C4-2B (cell line): ENCODE measurements at regions not wholly inside any gene's neighbourhood (a gene's known extent, or its start where the extent isn't known, plus 50 kb on each side); places are given as distances from the start of the nearest gene placed in this dataset.

ENCODE experiments used
- CTCF ChIP-seq: fragments of 450-650 bp; conservative IDR thresholded peaks from 2 replicates; pipeline ENCODE4 v1.5.1; 2017; ENCODE audit warnings: mild to moderate bottlenecking
- ZFX ChIP-seq: fragments of 450-650 bp; IDR thresholded peaks from 2 replicates; pipeline ENCODE4 v1.6.1; 2017

- TF ChIP-seq CTCF (no peak), ZFX (no peak)
These were observed 303.2 kb downstream of the LMX1A start for GRCh38 chr1:165053351-165053750.
